PC-9 (cell line): ENCODE measurements at regions not wholly inside any gene's neighbourhood (a gene's known extent, or its start where the extent isn't known, plus 50 kb on each side); places are given as distances from the start of the nearest gene placed in this dataset.

Experiments
- BruUV-seq: library from RNA; stranded (reverse); fragments of 400-500 nt; replicated peaks from 2 replicates; lab custom pipeline; 2021; lab: Mats Ljungman, UMichigan
- CTCF ChIA-PET: fragments of 300-600 bp; sonication (Branson Sonifier 250); formaldehyde crosslinking; loops from one replicate; lab custom pipeline; 2022; ENCODE audit warnings: antibody characterized with exemption; lab: Charles Lee
- POLR2A ChIA-PET: fragments of 300-600 bp; sonication (Branson Sonifier 250); formaldehyde crosslinking; loops from one replicate; lab custom pipeline; 2022; ENCODE audit warnings: antibody characterized with exemption; ENCODE audit not compliant: unreplicated experiment; lab: Charles Lee
- DNase-seq, 2 experiments: peaks; one replicate each; pipeline versions ENCODE4 v3.0.0 to v3.0.0-alpha.2; 2015 to 2022; ENCODE audit warnings: mixed read lengths in 1 of 2
- H2AFZ ChIP-seq: fragments of 200-600 bp; sonication (generic); 2 replicates; pipeline ENCODE4 v1.8.1; 2017; ENCODE audit warnings: antibody characterized with exemption
- H3F3A ChIP-seq: fragments of 200-600 bp; sonication (generic); 2 replicates; pipeline ENCODE4 v1.8.1; 2017; ENCODE audit warnings: antibody characterized with exemption, mild to moderate bottlenecking, low read depth; ENCODE audit not compliant: insufficient read depth
- H3K27ac ChIP-seq: fragments of 200-600 bp; sonication (generic); 2 replicates; pipeline ENCODE4 v1.6.1; 2016; ENCODE audit warnings: mixed run types
- H3K27me3 ChIP-seq: fragments of 200-600 bp; sonication (generic); 2 replicates; pipeline ENCODE4 v1.6.1; 2016; ENCODE audit warnings: low read depth, mixed run types; ENCODE audit not compliant: insufficient read depth
- H3K36me3 ChIP-seq: fragments of 200-600 bp; sonication (generic); 2 replicates; pipeline ENCODE4 v1.6.1; 2016; ENCODE audit warnings: low read depth, mixed run types
- H3K4me1 ChIP-seq: fragments of 200-600 bp; sonication (generic); replicated peaks from 2 replicates; pipeline ENCODE4 v1.6.1; 2016; ENCODE audit warnings: mixed run types; ENCODE audit not compliant: insufficient read depth
- H3K4me2 ChIP-seq: fragments of 200-600 bp; sonication (generic); 2 replicates; pipeline ENCODE4 v1.6.1; 2017; ENCODE audit warnings: mixed run types
- H3K4me3 ChIP-seq: fragments of 200-600 bp; sonication (generic); 2 replicates; pipeline ENCODE4 v1.6.1; 2016; ENCODE audit warnings: mixed run types
- H3K79me2 ChIP-seq: fragments of 200-600 bp; sonication (generic); 2 replicates; pipeline ENCODE4 v1.6.1; 2017; ENCODE audit warnings: low read depth, mixed run types
- H3K9me2 ChIP-seq: fragments of 200-600 bp; sonication (generic); 2 replicates; pipeline ENCODE4 v1.8.1; 2017; ENCODE audit warnings: mild to moderate bottlenecking; ENCODE audit not compliant: insufficient read depth
- H3K9me3 ChIP-seq: fragments of 200-600 bp; sonication (generic); 2 replicates; pipeline ENCODE4 v1.8.1; 2016; ENCODE audit warnings: low read depth; ENCODE audit not compliant: insufficient read depth
- H4K20me1 ChIP-seq: fragments of 200-600 bp; sonication (generic); 2 replicates; pipeline ENCODE4 v1.8.1; 2017; ENCODE audit not compliant: insufficient read depth
- EZH2 ChIP-seq: fragments of 200-600 bp; sonication (generic); IDR thresholded peaks from 2 replicates; pipeline ENCODE4 v1.8.0; 2017; ENCODE audit warnings: antibody characterized with exemption, low read depth
- intact Hi-C: fragments of 100-400 bp; cut with micrococcal nuclease; formaldehyde crosslinking; loops from one replicate; pipeline ENCODE4 v1.10.0; 2022; ENCODE audit not compliant: unreplicated experiment
- TF ChIP-seq, protein P1 (sequence below): fragments of 200-600 bp; sonication (generic); conservative IDR thresholded peaks from 2 replicates; pipeline ENCODE4 v1.6.1; 2017; ENCODE audit warnings: mixed run types, antibody characterized with exemption, mild to moderate bottlenecking, moderate library complexity

DNA sequence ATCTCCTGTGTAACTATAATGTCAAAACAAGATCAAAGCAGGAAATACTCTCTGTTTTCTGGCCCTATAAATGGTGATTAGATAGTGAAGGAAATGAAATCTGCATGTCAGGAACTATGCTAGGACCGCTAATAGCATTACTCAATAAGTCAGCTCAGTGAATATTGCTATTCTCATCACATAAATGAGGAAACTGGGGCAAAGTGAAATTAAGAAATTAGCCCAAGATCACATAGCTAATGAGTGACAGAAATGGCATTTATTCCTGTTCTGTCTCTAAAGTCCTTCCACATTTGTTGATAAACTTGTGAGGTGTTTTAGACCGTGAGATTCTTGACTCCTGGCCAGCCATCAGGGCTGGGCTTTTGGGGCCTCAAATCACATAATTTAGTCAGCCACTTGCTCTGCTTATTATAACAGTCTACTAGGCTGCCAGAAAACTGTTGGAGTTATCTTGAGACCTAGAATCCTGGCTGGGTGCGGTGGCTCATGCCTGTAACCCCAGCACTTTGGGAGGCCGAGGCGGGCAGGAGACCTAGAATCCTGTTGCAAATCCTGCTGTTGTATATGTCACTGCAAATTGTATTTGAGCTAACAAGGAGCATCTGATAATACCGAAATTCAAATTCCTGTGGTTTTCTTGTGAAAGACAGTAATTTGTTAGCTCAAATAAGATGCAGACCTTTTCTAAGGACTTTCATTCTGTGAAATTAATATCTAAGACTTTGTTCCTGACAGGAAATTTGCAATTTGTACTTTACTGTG lies 66.5 kb upstream of the SHTN1 start:
- no TSS peak for BruUV-seq
- H3K4me1 ChIP-seq: peaks cover 8% of the 10 kb centered on the region; the same call in 1 of the 2 replicates
- peak overlapping the region; percentile 31 for H3K4me2 ChIP-seq
- intact Hi-C loops: loop anchor here (5.0 kb wide), 2 partner anchors 124 to 274 kb away; no protein-coding TSS in a partner anchor
- peaks cover 9% of the 10 kb centered on the region; the same call in 1 of the 2 replicates for H3F3A ChIP-seq
- no peaks in the 10 kb centered on the region for H4K20me1 ChIP-seq
- no peaks in the 10 kb centered on the region for H3K27me3 ChIP-seq
- H3K79me2 ChIP-seq: no peaks in the 10 kb centered on the region
- H3K36me3 ChIP-seq: no peaks in the 10 kb centered on the region
- H3K27ac ChIP-seq: no peak overlapping the region
- H3K9me2 ChIP-seq: no peaks in the 10 kb centered on the region
- peak; percentile 14 to 61 for DNase-seq
- no peak overlapping the region for H2AFZ ChIP-seq
- TF ChIP-seq, protein P1, sequence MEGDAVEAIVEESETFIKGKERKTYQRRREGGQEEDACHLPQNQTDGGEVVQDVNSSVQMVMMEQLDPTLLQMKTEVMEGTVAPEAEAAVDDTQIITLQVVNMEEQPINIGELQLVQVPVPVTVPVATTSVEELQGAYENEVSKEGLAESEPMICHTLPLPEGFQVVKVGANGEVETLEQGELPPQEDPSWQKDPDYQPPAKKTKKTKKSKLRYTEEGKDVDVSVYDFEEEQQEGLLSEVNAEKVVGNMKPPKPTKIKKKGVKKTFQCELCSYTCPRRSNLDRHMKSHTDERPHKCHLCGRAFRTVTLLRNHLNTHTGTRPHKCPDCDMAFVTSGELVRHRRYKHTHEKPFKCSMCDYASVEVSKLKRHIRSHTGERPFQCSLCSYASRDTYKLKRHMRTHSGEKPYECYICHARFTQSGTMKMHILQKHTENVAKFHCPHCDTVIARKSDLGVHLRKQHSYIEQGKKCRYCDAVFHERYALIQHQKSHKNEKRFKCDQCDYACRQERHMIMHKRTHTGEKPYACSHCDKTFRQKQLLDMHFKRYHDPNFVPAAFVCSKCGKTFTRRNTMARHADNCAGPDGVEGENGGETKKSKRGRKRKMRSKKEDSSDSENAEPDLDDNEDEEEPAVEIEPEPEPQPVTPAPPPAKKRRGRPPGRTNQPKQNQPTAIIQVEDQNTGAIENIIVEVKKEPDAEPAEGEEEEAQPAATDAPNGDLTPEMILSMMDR: no peak
- TF ChIP-seq EZH2: no peak
- no peak overlapping the region for H3K4me3 ChIP-seq
- H3K9me3 ChIP-seq: peaks cover 2% of the 10 kb centered on the region; the same call in 1 of the 2 replicates
- CTCF ChIA-PET: no interaction called here
- POLR2A ChIA-PET: no interaction called here
